Tibial artery (tissue), 4 donors: ENCODE measurements at regions not wholly inside any gene's neighbourhood (a gene's known extent, or its start where the extent isn't known, plus 50 kb on each side); places are given as distances from the start of the nearest gene placed in this dataset.

Source experiments
- DNase-seq, 2 donors: peaks; one replicate each; pipeline ENCODE4 v3.0.0-alpha.2; 2019
- H3K27ac ChIP-seq, 2 donors: fragments of 200-600 bp; sonication (generic) in 1 of 2; 1 replicate in 1 of 2; 2 replicates in 1 of 2; pipeline ENCODE4 v1.5.1; 2018 to 2019; ENCODE audit warnings: mild to moderate bottlenecking in 1 of 2
- H3K27me3 ChIP-seq, 2 donors: fragments of 200-600 bp; sonication (generic) in 1 of 2; one replicate each; pipeline versions ENCODE4 v1.5.1 to v1.6.0; 2016 to 2019
- H3K36me3 ChIP-seq, 3 donors: fragments of 200-600 bp; sonication (generic) in 2 of 3; one replicate each; pipeline ENCODE4 v1.5.1; 2016 to 2019; ENCODE audit warnings: mild to moderate bottlenecking in 2 of 3
- H3K4me1 ChIP-seq, 4 donors: fragments of 200-600 bp; sonication (generic) in 2 of 4; 1 replicate in 3 of 4; 2 replicates in 1 of 4; pipeline ENCODE4 v1.5.1; 2016 to 2019
- H3K4me3 ChIP-seq, 2 donors: fragments of 200-600 bp; sonication (generic) in 1 of 2; 1 replicate in 1 of 2; 2 replicates in 1 of 2; pipeline ENCODE4 v1.5.1; 2018 to 2019; ENCODE audit warnings: mild to moderate bottlenecking in 2 of 2
- H3K9me3 ChIP-seq, 3 donors: fragments of 200-600 bp; sonication (generic) in 1 of 3; one replicate each; pipeline ENCODE4 v1.5.1; 2016 to 2019
- intact Hi-C: fragments of 100-400 bp; cut with DNase I; formaldehyde crosslinking; loops from one replicate; pipeline ENCODE4 v1.15.0; 2023; ENCODE audit warnings: low total_unique reads
- TF ChIP-seq, protein P1 (sequence below), 2 experiments: fragments of 200-600 bp in 1 of 2; fragments of 450-650 bp in 1 of 2; IDR thresholded peaks; one replicate each; pipeline ENCODE4 v1.5.1; 2017 to 2019; ENCODE audit warnings: antibody characterized with exemption in 2 of 2, mild to moderate bottlenecking in 1 of 2, moderate library complexity in 1 of 2

DNA sequence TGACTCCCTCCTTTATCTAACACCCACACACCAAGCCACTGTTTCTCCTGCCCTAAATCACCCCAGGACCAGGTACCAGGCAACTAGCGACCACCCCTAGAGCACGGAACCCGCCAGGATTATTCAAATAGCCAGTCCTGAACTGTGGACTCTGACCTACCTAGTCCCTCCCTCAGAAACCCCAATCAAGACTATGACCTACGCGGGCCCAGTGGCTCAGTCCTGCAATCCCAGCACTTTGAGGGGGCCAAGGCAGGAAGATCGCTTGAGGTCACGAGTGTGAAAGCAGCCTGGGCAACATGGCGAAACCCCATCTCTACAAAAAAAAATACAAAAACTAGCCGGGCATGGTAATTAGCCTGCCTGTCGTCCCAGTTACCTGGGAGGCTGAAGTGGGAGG lies 232.8 kb upstream of the FOXK1 start:
- Histone ChIP-seq H3K4me3 (no peak overlapping the region), H3K27me3 (no peaks in the 10 kb centered on the region), H3K9me3 (no peaks in the 10 kb centered on the region), H3K36me3 (no peaks in the 10 kb centered on the region), H3K4me1 (no peaks in the 10 kb centered on the region), H3K27ac (no peak overlapping the region)
- DNase-seq: no peak
- intact Hi-C loops: no loop called here
- TF ChIP-seq, protein P1, sequence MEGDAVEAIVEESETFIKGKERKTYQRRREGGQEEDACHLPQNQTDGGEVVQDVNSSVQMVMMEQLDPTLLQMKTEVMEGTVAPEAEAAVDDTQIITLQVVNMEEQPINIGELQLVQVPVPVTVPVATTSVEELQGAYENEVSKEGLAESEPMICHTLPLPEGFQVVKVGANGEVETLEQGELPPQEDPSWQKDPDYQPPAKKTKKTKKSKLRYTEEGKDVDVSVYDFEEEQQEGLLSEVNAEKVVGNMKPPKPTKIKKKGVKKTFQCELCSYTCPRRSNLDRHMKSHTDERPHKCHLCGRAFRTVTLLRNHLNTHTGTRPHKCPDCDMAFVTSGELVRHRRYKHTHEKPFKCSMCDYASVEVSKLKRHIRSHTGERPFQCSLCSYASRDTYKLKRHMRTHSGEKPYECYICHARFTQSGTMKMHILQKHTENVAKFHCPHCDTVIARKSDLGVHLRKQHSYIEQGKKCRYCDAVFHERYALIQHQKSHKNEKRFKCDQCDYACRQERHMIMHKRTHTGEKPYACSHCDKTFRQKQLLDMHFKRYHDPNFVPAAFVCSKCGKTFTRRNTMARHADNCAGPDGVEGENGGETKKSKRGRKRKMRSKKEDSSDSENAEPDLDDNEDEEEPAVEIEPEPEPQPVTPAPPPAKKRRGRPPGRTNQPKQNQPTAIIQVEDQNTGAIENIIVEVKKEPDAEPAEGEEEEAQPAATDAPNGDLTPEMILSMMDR (IDR thresholded peaks at IDR 0.05): no peak

DNA sequence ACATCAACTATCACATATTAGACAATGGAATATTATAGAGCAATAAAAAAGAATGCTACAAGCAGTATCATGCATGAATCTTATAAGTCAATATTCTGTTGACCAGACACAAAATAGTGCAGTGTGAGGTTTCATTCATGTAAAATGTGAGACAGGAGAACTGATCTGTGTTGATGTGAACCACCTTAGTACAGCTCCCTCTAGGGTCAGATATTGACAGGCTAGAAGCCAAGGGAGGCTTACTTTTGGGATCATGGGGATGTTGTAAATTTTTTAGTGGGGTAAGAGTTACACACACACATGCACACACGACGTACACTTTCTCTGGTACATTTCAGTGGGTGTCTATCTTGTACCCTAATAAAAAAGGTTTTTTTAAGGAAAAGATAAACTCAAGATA lies 231.6 kb upstream of the FOXK1 start:
- no peaks in the 10 kb centered on the region for H3K36me3 ChIP-seq
- H3K27me3 ChIP-seq: no peaks in the 10 kb centered on the region
- intact Hi-C loops: no loop called here
- no peaks in the 10 kb centered on the region for H3K9me3 ChIP-seq
- no peak for DNase-seq
- H3K4me1 ChIP-seq: no peaks in the 10 kb centered on the region
- H3K4me3 ChIP-seq: no peak overlapping the region
- no peak overlapping the region for H3K27ac ChIP-seq
- TF ChIP-seq, protein P1 (IDR thresholded peaks at IDR 0.05): no peak

DNA sequence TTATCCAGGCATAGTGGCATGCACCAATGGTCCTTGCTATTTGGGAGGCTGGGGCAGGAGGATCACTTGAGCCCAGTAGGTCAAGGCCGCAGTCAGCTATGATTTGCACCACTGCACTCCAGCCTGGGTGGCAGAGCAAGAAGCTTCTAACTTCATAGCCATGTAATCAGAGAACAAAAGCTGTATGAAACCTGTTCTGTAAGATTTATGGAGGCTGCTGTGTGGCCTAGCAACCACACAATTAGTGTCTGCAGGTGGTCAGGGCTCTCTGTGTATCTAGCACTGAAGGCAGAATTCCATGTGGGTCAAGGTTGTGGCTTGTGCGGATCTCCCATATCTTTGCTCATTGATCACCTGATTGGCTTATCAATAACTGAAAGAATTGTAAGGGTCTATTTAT lies 221.5 kb upstream of the FOXK1 start:
- no peaks in the 10 kb centered on the region for H3K9me3 ChIP-seq
- no peak overlapping the region for H3K27ac ChIP-seq
- TF ChIP-seq, protein P1 (IDR thresholded peaks at IDR 0.05): no peak
- H3K36me3 ChIP-seq: no peaks in the 10 kb centered on the region
- H3K4me1 ChIP-seq: peaks cover 0 to 18% (median 11%) of the 10 kb centered on the region in 4 donors
- H3K4me3 ChIP-seq: no peak overlapping the region
- DNase-seq: no peak
- intact Hi-C loops: no loop called here
- no peaks in the 10 kb centered on the region for H3K27me3 ChIP-seq

DNA sequence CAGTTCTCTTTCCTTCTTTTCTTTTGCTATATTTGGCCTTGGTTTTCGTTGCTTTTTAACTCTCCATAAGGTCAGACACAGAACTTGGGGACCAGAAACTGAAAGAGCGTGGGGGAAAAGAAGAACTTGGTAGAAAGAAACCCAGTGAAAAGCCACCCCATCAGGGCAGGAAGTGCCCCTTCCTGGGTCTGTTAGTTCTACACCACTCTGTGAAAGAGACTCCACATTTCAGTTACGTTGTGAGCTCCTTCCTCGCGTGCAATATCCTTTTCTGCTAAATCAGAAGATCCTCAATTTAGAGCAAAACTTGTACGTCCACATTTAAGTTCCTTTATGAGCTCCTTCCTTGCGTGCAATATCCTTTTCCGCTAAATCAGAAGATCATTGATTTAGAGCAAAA lies 220.6 kb upstream of the FOXK1 start:
- TF ChIP-seq, protein P1 (IDR thresholded peaks at IDR 0.05): no peak
- H3K4me3 ChIP-seq: no peak overlapping the region
- H3K36me3 ChIP-seq: no peaks in the 10 kb centered on the region
- no peak overlapping the region for H3K27ac ChIP-seq
- peaks cover 0 to 18% (median 11%) of the 10 kb centered on the region in 4 donors for H3K4me1 ChIP-seq
- DNase-seq: no peak
- no peaks in the 10 kb centered on the region for H3K27me3 ChIP-seq
- H3K9me3 ChIP-seq: no peaks in the 10 kb centered on the region
- intact Hi-C loops: no loop called here

DNA sequence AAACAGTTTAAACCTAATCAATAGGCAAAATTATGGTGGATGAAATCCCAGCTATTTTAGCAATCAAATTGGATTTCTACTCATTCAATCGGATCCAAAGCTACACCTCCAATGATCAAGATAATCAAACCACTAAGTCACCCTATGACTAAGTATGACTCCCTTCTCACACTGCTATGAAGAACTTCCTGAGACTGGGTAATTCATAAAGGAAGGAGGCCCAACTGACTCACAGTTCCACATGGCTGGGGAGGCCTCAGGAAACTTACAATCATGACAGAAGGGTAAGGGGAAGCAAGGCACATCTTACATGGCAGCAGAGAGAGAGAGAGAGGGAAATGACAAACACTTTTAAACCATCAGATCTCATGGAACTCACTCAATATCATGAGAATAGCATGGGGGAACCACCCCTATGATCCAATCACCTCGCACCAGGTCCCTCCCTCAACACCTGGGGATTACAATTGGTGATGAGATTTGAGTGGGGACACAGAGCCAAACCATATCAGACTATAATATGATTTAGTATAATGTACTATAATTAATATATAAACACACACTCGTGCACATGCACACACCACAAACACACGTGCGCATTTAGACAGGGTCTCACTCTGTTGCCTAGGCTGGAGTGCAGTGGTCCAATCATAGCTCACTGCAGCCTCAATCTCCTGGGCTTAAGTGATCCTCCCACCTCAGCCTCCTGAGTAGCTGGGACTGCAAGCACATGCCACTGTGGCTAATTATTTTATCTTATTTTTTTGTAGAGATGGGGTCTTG lies 213.6 kb upstream of the FOXK1 start:
- DNase-seq: no peak
- Histone ChIP-seq H3K4me1 (peaks cover 0 to 11% (median 10%) of the 10 kb centered on the region in 4 donors), H3K4me3 (no peak overlapping the region), H3K27me3 (no peaks in the 10 kb centered on the region), H3K36me3 (no peaks in the 10 kb centered on the region), H3K9me3 (no peaks in the 10 kb centered on the region), H3K27ac (no peak overlapping the region)
- TF ChIP-seq, protein P1 (IDR thresholded peaks at IDR 0.05): no peak
- intact Hi-C loops: no loop called here
